K562 (cell line): ENCODE measurements at regions not wholly inside any gene's neighbourhood (a gene's known extent, or its start where the extent isn't known, plus 50 kb on each side); places are given as distances from the start of the nearest gene placed in this dataset.

Experiments
- ATAC-seq: fragments of 200-7000 bp; cut with Tn5 transposase; 3 replicates; pipeline ENCODE4 v1.9.1; 2020; ENCODE audit warnings: moderate library complexity
- BruUV-seq: library from RNA; stranded (reverse); fragments of 400-500 nt; replicated peaks from 2 replicates; lab custom pipeline; 2021; lab: Mats Ljungman, UMichigan
- CTCF ChIA-PET: fragments of 300-600 bp; formaldehyde crosslinking; extraction: SDS; loops from one replicate; lab custom pipeline; 2021; ENCODE audit warnings: low intra/inter-chr PET ratio; lab: Yijun Ruan, JAX
- POLR2A ChIA-PET: fragments of 300-600, 350-650 bp; sonication (Branson Sonifier 250); formaldehyde crosslinking; extraction: SDS; loops from one replicate; lab custom pipeline; 2021; ENCODE audit warnings: antibody characterized with exemption, inconsistent platforms; lab: Yijun Ruan, JAX
- DNase-seq, 4 experiments: peaks; one replicate each; pipeline versions ENCODE4 v3.0.0 to v3.0.0-alpha.2; 2011 to 2018; ENCODE audit warnings: low spot score in 3 of 4, mixed read lengths in 3 of 4; ENCODE audit errors: extremely low read depth in 1 of 4
- FAIRE-seq: peaks from 2 replicates; lab custom pipeline; 2011; peaks lifted over from hg19 to GRCh38; lab: Jason Lieb, UNC
- H2AFZ ChIP-seq: 2 replicates; pipeline ENCODE4 v1.6.0; 2011; ENCODE audit warnings: low read depth, low read length, control low read depth, inconsistent platforms
- H3K27ac ChIP-seq: fragments of 200-600 bp; 3 replicates; pipeline ENCODE4 v1.8.0; 2011; ENCODE audit warnings: low read depth, mild to moderate bottlenecking, control low read depth, inconsistent platforms, low read length, moderate library complexity, mixed read lengths; ENCODE audit errors: extremely low read depth
- H3K27me3 ChIP-seq, 2 experiments: fragments of 300-600 bp in 1 of 2; 2 replicates in 1 of 2; 3 replicates in 1 of 2; pipeline versions ENCODE4 v1.6.0 to v1.8.0; 2011; ENCODE audit warnings: inconsistent platforms in 2 of 2, low read length in 2 of 2, mild to moderate bottlenecking in 1 of 2, mixed read lengths in 1 of 2, moderate library complexity in 1 of 2; ENCODE audit not compliant: control insufficient read depth in 2 of 2, insufficient read depth in 2 of 2
- H3K36me3 ChIP-seq: fragments of 300-600 bp; 3 replicates; pipeline ENCODE4 v1.8.0; 2011; ENCODE audit warnings: mild to moderate bottlenecking, low read length, inconsistent platforms; ENCODE audit not compliant: control insufficient read depth, insufficient read depth
- H3K4me1 ChIP-seq, 2 experiments: fragments of 200-600 bp in 1 of 2; replicated peaks in 1 of 2; 2 replicates in 1 of 2; 3 replicates in 1 of 2; pipeline versions ENCODE4 v1.5.1 to v1.8.0; 2011; ENCODE audit warnings: inconsistent platforms in 2 of 2, low read length in 2 of 2, mild to moderate bottlenecking in 1 of 2, mixed read lengths in 1 of 2, moderate library complexity in 1 of 2; ENCODE audit not compliant: control insufficient read depth in 2 of 2, insufficient read depth in 2 of 2
- H3K4me2 ChIP-seq: 2 replicates; pipeline ENCODE4 v1.6.1; 2011; ENCODE audit warnings: low read length, control low read depth, inconsistent platforms, mixed read lengths; ENCODE audit not compliant: insufficient read depth
- H3K4me3 ChIP-seq: fragments of 200-600 bp; sonication (generic), shearing (Covaris generic); 2 replicates; pipeline ENCODE4 v1.5.1; 2016; ENCODE audit warnings: control low read depth, inconsistent platforms
- H3K79me2 ChIP-seq: fragments of 200-600 bp; 3 replicates; pipeline ENCODE4 v1.8.0; 2011; ENCODE audit warnings: low read length, inconsistent platforms; ENCODE audit not compliant: control insufficient read depth, insufficient read depth
- H3K9ac ChIP-seq, 2 experiments: 2 replicates each; pipeline versions ENCODE4 v1.6.0 to v1.6.1; 2011; ENCODE audit warnings: low read depth in 2 of 2, low read length in 2 of 2, control low read depth in 1 of 2, inconsistent platforms in 1 of 2, mild to moderate bottlenecking in 1 of 2, mixed read lengths in 1 of 2; ENCODE audit not compliant: insufficient read depth in 1 of 2
- H3K9me1 ChIP-seq: one replicate; pipeline ENCODE4 v1.6.0; 2011; ENCODE audit warnings: inconsistent platforms, mild to moderate bottlenecking, low read length, moderate library complexity; ENCODE audit not compliant: control insufficient read depth, insufficient read depth
- H3K9me3 ChIP-seq: replicated peaks from 2 replicates; pipeline ENCODE4 v1.5.1; 2011; ENCODE audit warnings: low read depth, low read length, inconsistent platforms; ENCODE audit not compliant: control insufficient read depth, insufficient read depth
- H4K20me1 ChIP-seq: replicated peaks from 2 replicates; pipeline ENCODE4 v1.6.1; 2011; ENCODE audit warnings: low read length, inconsistent platforms, mixed read lengths; ENCODE audit not compliant: control insufficient read depth, insufficient read depth
- FIP1L1 ChIP-seq: fragments of 200-400 bp; formaldehyde crosslinking; IDR thresholded peaks from 2 replicates; pipeline ENCODE4 v1.6.1; 2018; ENCODE audit warnings: mild to moderate bottlenecking, low read depth, low read length; ENCODE audit not compliant: poor library complexity, severe bottlenecking
- LCOR ChIP-seq: sonication (generic); formaldehyde crosslinking; IDR thresholded peaks from 2 replicates; pipeline ENCODE4 v1.8.0; 2022; ENCODE audit warnings: mild to moderate bottlenecking, missing genetic modification reagents
- MCM3 ChIP-seq: fragments of 450-650 bp; IDR thresholded peaks from 2 replicates; pipeline ENCODE4 v1.6.1; 2016
- MEF2A ChIP-seq: IDR thresholded peaks from 2 replicates; pipeline ENCODE4 v1.6.1; 2011; ENCODE audit warnings: low read depth, mild to moderate bottlenecking, low read length, moderate library complexity; ENCODE audit not compliant: control insufficient read depth
- POLR3A ChIP-seq: IDR thresholded peaks from 2 replicates; pipeline ENCODE4 v1.6.1; 2011; ENCODE audit warnings: borderline replicate concordance, mild to moderate bottlenecking, moderate library complexity; ENCODE audit not compliant: insufficient read length, insufficient read depth; ENCODE audit errors: extremely low read depth
- PREB ChIP-seq: sonication (generic); formaldehyde crosslinking; IDR thresholded peaks from 2 replicates; pipeline ENCODE4 v1.8.1; 2023; ENCODE audit warnings: mild to moderate bottlenecking, missing genetic modification reagents
- RNF2 ChIP-seq: sonication (generic); IDR thresholded peaks from 2 replicates; pipeline ENCODE4 v1.6.1; 2016
- U2AF2 ChIP-seq: fragments of 200-400 bp; formaldehyde crosslinking; optimal IDR thresholded peaks from 2 replicates; pipeline ENCODE3; 2017; ENCODE audit warnings: low read depth, mild to moderate bottlenecking, low read length
- UBTF ChIP-seq, 2 experiments: IDR thresholded peaks; 2 replicates each; pipeline ENCODE4 v1.6.1; 2012; ENCODE audit warnings: improper control_type of control experiment in 2 of 2, low read depth in 2 of 2, low read length in 2 of 2, borderline replicate concordance in 1 of 2
- WGBS: fragments of 100-300 bp; shearing (Covaris generic); methylation state at CpG from one replicate; pipeline ENCODE4 v1.1.6; 2016; ENCODE audit warnings: low coverage, mixed read lengths; ENCODE audit not compliant: insufficient coverage; ENCODE audit errors: missing lambda C conversion rate; 5-methylcytosine and 5-hydroxymethylcytosine counted together
- in situ Hi-C: fragments of 300-500 bp; cut with MboI; formaldehyde crosslinking; loops from 4 replicates; pipeline ENCODE4 v1.15.0; 2018; ENCODE audit warnings: inconsistent platforms, mixed read lengths
- intact Hi-C: fragments of 100-400 bp; cut with micrococcal nuclease; formaldehyde crosslinking; loops from 2 replicates; pipeline ENCODE4 v1.14.2; 2022

GRCh38 chr7:155194382-155195140, 103.1 kb upstream of the INSIG1 start:
- ChIA-PET CTCF (no interaction called here), POLR2A (no interaction called here)
- Histone ChIP-seq H3K79me2 (no peaks in the 10 kb centered on the region), H3K4me3 (no peak overlapping the region), H3K27me3 (peaks cover 33 to 41% of the 10 kb centered on the region in 2 experiments), H2AFZ (no peak overlapping the region), H3K9me1 (no peaks in the 10 kb centered on the region), H4K20me1 (no peaks in the 10 kb centered on the region), H3K27ac (no peak overlapping the region), H3K9ac (peak overlapping the region in 1 of 2 experiments; percentile 17; a peak in 1 of 4 replicates), H3K36me3 (no peaks in the 10 kb centered on the region), H3K4me1 (peaks cover 14 to 17% of the 10 kb centered on the region in 2 experiments; a peak in 4 of 5 replicates), H3K9me3 (peaks cover 6% of the 10 kb centered on the region; the same call in 1 of the 2 replicates), H3K4me2 (no peak overlapping the region)
- BruUV-seq = no TSS peak
- TF ChIP-seq MCM3 (peak; percentile 21; the same call in 1 of the 2 replicates), POLR3A (no peak), U2AF2 (no peak)
- FAIRE-seq = no peak
- no peak for ATAC-seq
- WGBS = 6% methylated on average over 18 of the region's 18 CpGs
- in situ Hi-C loops (no loop called here), intact Hi-C loops (loop anchor here (5.0 kb wide), 2 partner anchors 267 to 282 kb away; no protein-coding TSS in a partner anchor)
- no peak for DNase-seq

GRCh38 chr7:155195939-155196523, 101.6 kb upstream of the INSIG1 start:
- H3K4me1 ChIP-seq = peaks cover 12 to 14% of the 10 kb centered on the region in 2 experiments; a peak in 4 of 5 replicates
- H3K4me2 ChIP-seq = no peak overlapping the region
- H3K9me1 ChIP-seq = no peaks in the 10 kb centered on the region
- no TSS peak for BruUV-seq
- no peaks in the 10 kb centered on the region for H3K36me3 ChIP-seq
- H3K27me3 ChIP-seq = peaks cover 33 to 38% of the 10 kb centered on the region in 2 experiments
- no peak for FAIRE-seq
- H3K9me3 ChIP-seq = peaks cover 6% of the 10 kb centered on the region; the same call in 1 of the 2 replicates
- H3K79me2 ChIP-seq = no peaks in the 10 kb centered on the region
- H4K20me1 ChIP-seq = no peaks in the 10 kb centered on the region
- H2AFZ ChIP-seq = no peak overlapping the region
- 4% methylated on average over 1 of the region's 1 CpG for WGBS
- H3K4me3 ChIP-seq = no peak overlapping the region
- in situ Hi-C loops = no loop called here
- CTCF ChIA-PET = no interaction called here
- no peak overlapping the region for H3K27ac ChIP-seq
- no peak for ATAC-seq
- POLR2A ChIA-PET = interaction anchor here (1.0 to 1.4 kb wide), 2 partner anchors 9 to 18 kb away, joined by 3 to 8 read pairs; no protein-coding TSS in a partner anchor
- H3K9ac ChIP-seq = no peak overlapping the region
- no peak for DNase-seq
- intact Hi-C loops = no loop called here
- TF ChIP-seq MEF2A (no peak), UBTF (IDR thresholded peaks at IDR 0.05; ENCODE audit: borderline replicate concordance in 1 of 2, low read depth in 2 of 2, low read length in 2 of 2) (no peak), FIP1L1 (no peak), PREB (CRISPR knock-in tag) (no peak), LCOR (no peak), RNF2 (no peak)
